BJ (cell line): ENCODE measurements at regions not wholly inside any gene's neighbourhood (a gene's known extent, or its start where the extent isn't known, plus 50 kb on each side); places are given as distances from the start of the nearest gene placed in this dataset.

Experiments
- CTCF ChIA-PET: fragments of 350-600 bp; formaldehyde crosslinking; extraction: SDS; loops from one replicate; lab custom pipeline; 2021; ENCODE audit warnings: antibody characterized with exemption, inconsistent platforms; lab: Yijun Ruan, JAX
- POLR2A ChIA-PET: fragments of 300-600 bp; sonication (Branson Sonifier 250); formaldehyde crosslinking; extraction: SDS; loops from one replicate; lab custom pipeline; 2021; ENCODE audit warnings: antibody characterized with exemption; lab: Charles Lee
- DNase-seq: peaks from one replicate; pipeline ENCODE4 v3.0.0-alpha.2; 2011; ENCODE audit warnings: low read depth
- H3K27me3 ChIP-seq: 2 replicates; pipeline ENCODE4 v1.6.0; 2011; ENCODE audit warnings: low read length; ENCODE audit not compliant: control insufficient read depth, insufficient read depth
- H3K36me3 ChIP-seq: 2 replicates; pipeline ENCODE4 v1.5.1; 2011; ENCODE audit warnings: low read length; ENCODE audit not compliant: control insufficient read depth, insufficient read depth
- H3K4me3 ChIP-seq: 2 replicates; pipeline ENCODE4 v1.5.1; 2011; ENCODE audit warnings: low read depth, mild to moderate bottlenecking, control low read depth, low read length
- CTCF ChIP-seq: IDR thresholded peaks from 2 replicates; pipeline ENCODE4 v1.5.1; 2011; ENCODE audit warnings: low read depth, mild to moderate bottlenecking, control low read depth, inconsistent platforms, low read length, moderate library complexity; ENCODE audit not compliant: insufficient read depth

GRCh38 chr2:10504994-10505820, 57.1 kb upstream of the ODC1 start:
- no peak overlapping the region for H3K4me3 ChIP-seq
- no peak for DNase-seq
- POLR2A ChIA-PET = no interaction called here
- H3K36me3 ChIP-seq = no peaks in the 10 kb centered on the region
- TF ChIP-seq CTCF = no peak
- peaks cover 1% of the 10 kb centered on the region for H3K27me3 ChIP-seq
- CTCF ChIA-PET = no interaction called here

GRCh38 chr2:10504370-10504993, 56.4 kb upstream of the ODC1 start:
- ChIA-PET CTCF (no interaction called here), POLR2A (no interaction called here)
- TF ChIP-seq CTCF = no peak
- Histone ChIP-seq H3K4me3 (no peak overlapping the region), H3K27me3 (peaks cover 1% of the 10 kb centered on the region), H3K36me3 (no peaks in the 10 kb centered on the region)
- no peak for DNase-seq

GRCh38 chr2:10502803-10503107, 54.6 kb upstream of the ODC1 start:
- ChIA-PET CTCF (no interaction called here), POLR2A (no interaction called here)
- no peaks in the 10 kb centered on the region for H3K36me3 ChIP-seq
- peaks cover 1% of the 10 kb centered on the region for H3K27me3 ChIP-seq
- TF ChIP-seq CTCF = no peak
- H3K4me3 ChIP-seq = no peak overlapping the region
- no peak for DNase-seq

- CTCF ChIA-PET = no interaction called here
- no peak for DNase-seq
- Histone ChIP-seq H3K4me3 (no peak overlapping the region), H3K27me3 (peaks cover 1% of the 10 kb centered on the region), H3K36me3 (no peaks in the 10 kb centered on the region)
- TF ChIP-seq CTCF = no peak
- POLR2A ChIA-PET = no interaction called here
Observed at GRCh38 chr2:10501980-10502802, 54.1 kb upstream of the ODC1 start.

- ChIA-PET POLR2A (no interaction called here), CTCF (interaction anchor here (1.4 kb wide), 1 partner anchor 9 kb away, joined by 3 read pairs; no protein-coding TSS in a partner anchor)
- DNase-seq = no peak
- H3K4me3 ChIP-seq = no peak overlapping the region
- H3K36me3 ChIP-seq = no peaks in the 10 kb centered on the region
- H3K27me3 ChIP-seq = no peaks in the 10 kb centered on the region; the same call in none of the 2 replicates
- no peak for TF ChIP-seq CTCF
Observed at GRCh38 chr2:10501451-10501961, 53.4 kb upstream of the ODC1 start.
